Putamen (tissue), 1 donor: ENCODE measurements at regions not wholly inside any gene's neighbourhood (a gene's known extent, or its start where the extent isn't known, plus 50 kb on each side); places are given as distances from the start of the nearest gene placed in this dataset.
"Not testable (repeated sequence)": the region's sequence is repeated elsewhere in the genome, so short reads cannot be mapped to it uniquely, and the experiment has no call there.

Source experiments
- DNase-seq: peaks from one replicate; pipeline ENCODE4 v3.0.0-alpha.2; 2016; ENCODE audit warnings: low spot score

GRCh38 chr11:67873223-67873622, 130.7 kb downstream of the UNC93B1 start:
- not testable (repeated sequence) for DNase-seq

DNA sequence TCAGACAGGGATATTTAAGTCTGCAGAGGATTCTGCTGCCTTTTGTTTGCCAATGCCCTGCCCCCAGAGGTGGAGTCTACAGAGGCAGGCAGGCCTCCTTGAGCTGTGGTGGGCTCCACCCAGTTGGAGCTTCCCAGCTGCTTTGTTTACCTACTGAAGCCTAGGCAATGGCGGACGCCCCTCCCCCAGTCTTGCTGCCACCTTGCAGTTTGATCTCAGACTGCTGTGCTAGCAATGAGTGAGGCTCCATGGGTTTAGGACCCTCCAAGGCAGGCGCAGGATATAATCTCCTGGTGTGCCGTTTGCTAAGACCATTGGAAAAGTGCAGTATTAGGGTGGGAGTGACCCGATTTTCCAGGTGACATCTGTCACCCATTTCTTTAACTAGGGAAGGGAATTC, 132.7 kb downstream of the UNC93B1 start:
- DNase-seq = not testable (repeated sequence)

DNA sequence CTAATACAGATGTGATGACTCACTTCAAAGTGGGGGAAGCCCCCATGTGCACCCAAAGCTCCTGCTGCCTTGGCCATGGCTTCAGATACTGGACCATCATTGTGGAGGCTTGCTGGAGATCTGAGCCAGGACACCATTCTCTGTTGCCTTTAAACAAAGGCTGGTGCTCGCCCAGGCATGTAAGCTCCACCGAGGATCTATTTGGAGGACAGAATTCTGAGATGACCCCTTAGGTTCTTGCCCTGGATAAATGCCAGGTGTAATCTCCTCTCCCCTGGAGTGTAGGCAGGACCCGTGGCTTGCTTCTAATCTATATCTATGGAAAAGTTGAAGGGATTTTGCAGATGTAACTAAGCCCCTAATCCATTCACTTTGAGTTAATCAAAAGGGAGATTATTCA, 141.0 kb downstream of the UNC93B1 start:
- DNase-seq = not testable (repeated sequence)

GRCh38 chr11:67859513-67860161, 144.3 kb downstream of the UNC93B1 start:
- DNase-seq = not testable (repeated sequence)

- not testable (repeated sequence) for DNase-seq
Observed at GRCh38 chr11:67850747-67851146, 153.2 kb downstream of the UNC93B1 start.

DNA sequence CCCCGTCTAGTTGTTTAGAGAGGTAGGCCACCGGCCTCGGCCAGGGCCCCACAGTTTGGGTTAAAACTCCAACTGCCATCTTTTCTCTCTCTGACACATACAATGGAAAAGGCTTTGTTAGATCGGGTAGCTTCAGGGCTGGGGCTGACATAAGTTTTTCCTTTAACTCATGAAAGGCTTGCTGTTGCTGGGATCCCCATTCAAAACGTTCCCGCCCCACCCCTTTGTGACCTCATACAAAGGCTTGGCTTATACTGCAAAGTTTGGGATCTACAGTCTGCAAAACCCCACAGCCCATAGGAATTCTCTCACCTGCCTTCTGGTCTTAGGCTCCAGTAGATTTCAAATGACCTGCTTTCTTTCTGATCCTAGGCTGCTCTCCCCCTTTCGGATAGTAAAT, 154.1 kb downstream of the UNC93B1 start:
- DNase-seq = not testable (repeated sequence)

GRCh38 chr11:67847896-67848875, 155.7 kb downstream of the UNC93B1 start:
- DNase-seq = not testable (repeated sequence)

DNA sequence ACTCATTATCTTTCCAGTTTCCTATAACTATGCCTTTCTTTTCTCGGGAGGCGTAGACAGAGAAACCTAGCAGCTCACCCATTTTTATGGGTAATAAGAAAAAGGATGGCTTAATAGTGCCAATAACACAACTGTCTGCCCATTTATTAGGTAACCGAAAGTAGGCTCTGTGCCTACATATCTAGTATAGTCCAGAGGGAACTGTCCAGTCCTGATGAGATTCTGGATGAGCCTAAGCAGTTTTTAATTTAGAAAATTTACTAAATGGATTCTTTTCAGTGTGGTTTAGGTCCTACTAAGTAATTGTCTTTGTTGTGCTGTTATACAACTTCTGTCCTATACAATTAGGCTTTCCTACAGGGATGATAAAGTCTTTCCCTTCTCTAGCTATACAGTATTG, 157.6 kb downstream of the UNC93B1 start:
- DNase-seq = not testable (repeated sequence)

- DNase-seq = not testable (repeated sequence)
Observed at GRCh38 chr11:67845296-67845695, 158.6 kb downstream of the UNC93B1 start.

DNA sequence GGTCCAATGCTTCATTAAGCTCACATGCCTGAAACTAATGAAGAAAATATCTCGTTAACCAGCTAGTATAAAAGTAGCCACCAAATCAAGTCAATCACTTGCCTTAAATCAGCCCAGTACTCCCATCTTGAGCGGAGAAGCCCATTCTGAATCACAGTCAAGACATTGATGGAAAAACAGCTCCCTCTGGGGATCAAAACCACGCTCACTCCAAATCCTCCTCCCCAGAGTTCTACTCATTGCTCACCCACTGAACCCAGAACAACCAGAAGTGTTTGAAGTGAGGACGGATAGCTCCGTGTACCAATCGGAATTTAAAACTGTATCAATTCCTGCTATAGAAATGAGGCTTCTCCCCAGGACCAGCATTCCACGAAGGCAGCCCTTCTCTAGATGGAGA, 163.3 kb downstream of the UNC93B1 start:
- not testable (repeated sequence) for DNase-seq

GRCh38 chr11:67830152-67830551, 155.7 kb upstream of the ALDH3B2 start:
- DNase-seq = not testable (repeated sequence)

DNA sequence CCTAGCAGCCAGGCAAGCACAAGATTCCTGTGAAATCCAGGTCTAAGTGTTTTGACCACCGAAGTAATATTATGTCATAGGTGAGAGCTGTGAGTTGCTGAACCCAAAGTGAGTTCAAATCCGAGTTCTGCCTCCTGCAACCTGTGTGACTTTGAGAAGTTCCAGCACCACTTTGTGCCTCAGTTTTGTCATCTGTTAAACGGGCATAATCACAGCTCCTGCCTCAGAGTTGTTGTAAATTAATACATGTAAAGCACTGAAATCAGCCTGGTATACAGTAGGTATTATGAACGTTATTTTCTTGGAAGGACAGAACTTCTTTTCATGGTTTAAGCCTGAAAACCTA, 152.5 kb upstream of the ALDH3B2 start:
- DNase-seq = not testable (repeated sequence)

GRCh38 chr11:67826028-67826950, 151.9 kb upstream of the ALDH3B2 start:
- peak; percentile 31 for DNase-seq

DNA sequence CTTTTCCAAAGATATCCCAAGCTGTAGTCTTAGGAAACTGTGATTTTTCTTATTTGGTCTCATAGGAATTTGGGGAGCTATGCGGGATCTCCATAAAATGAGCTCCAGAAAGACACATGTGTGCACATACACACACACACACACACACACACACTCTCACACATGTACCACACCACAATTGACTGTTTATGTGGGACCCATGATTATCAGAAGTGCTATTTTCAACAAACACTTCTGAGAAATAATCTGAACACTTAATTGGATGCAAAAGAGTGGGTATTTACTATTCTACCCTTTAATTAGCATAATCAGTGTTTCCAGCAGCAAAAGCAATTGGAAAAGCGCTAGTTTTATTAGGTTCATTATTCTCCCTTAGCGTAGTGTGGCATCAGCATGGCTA, 150.4 kb upstream of the ALDH3B2 start:
- DNase-seq = not testable (repeated sequence)

DNA sequence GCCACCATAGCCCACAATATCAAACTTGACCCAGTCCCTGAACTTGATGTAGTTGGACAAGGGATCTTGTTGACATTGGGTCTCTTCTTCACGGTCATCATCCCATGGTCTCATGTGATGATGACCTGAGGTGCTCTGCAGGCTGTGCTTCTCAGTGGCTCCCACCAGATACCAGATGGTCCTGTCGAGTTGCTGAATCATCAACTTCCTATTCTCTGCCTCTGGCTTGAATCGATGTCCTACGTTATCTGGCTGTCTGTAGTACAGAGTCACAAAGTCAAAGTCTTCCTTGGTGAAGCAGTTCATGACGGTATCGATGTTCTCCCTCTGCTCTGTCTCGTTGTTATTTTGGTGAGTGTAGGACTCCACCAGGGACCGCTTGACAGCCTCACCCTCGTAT, 145.7 kb upstream of the ALDH3B2 start:
- no peak for DNase-seq

DNA sequence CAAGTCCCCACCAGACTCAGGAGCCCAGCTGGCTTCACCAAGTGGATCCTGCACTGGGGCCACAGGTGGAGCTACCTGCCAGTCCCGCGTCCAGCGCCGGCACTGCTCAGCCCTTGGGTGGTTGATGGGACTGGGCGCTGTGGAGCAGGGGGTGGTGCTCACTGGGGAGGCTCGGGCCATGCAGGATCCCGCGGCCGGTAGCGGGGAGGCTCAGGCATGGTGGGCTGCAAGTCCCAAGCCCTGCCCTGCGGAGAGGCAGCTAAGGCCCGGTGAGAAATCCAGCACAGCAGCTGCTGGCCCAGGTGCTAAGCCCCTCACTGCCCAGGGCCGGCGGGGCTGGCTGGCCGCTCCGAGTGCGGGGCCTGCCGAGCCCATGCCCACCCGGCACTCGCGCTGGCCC, 143.1 kb upstream of the ALDH3B2 start:
- not testable (repeated sequence) for DNase-seq

GRCh38 chr11:67809301-67809700, 134.9 kb upstream of the ALDH3B2 start:
- DNase-seq = not testable (repeated sequence)

GRCh38 chr11:67807896-67808295, 133.5 kb upstream of the ALDH3B2 start:
- DNase-seq = not testable (repeated sequence)

- not testable (repeated sequence) for DNase-seq
Observed at GRCh38 chr11:67806728-67807235, 132.4 kb upstream of the ALDH3B2 start.

- DNase-seq = not testable (repeated sequence)
Observed at GRCh38 chr11:67806183-67806582, 131.8 kb upstream of the ALDH3B2 start.

DNA sequence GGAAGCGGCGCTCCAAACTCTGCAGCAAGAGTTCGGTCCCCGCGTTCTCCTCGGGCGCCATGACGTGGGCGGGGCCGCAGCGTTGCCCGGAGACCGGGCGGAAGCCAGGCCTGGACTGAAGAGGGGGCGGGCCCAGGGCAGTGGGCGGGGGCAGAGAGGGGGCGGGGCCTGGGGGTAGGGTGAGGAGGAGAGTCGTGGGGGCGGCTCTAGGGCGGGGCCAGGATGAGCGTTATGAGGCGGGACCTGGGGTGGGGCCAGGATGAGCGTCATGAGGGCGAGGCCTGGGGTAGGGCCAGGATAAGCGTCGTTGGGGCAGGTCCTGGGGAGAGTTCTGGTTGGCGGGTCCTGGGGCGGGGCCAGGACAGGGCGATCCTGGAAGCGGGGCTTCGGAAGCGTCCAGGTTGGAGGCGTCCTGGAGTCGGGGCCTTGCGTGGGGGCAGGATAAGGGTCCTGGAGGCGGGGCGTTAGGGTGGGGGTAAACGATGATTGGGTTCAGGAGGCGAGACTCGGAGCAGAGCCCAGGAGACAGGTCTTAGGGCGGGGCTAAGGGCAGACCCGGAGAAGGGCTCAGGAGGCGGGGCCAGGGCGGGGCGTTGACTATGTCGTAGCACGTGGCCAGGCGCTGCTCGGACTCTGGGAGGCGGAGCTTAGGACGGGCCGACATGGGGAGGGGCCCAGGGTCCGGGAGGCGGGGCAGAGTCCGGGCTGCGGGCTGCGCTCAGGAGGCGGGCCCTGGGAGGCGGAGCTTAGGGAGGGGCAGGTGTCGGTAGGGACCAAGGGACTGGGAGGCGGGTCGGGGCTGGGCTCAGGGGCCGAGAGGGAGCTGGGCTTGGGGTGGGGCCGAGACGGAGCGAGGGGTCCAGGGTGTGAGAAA, 131.1 kb upstream of the ALDH3B2 start:
- DNase-seq = peak; percentile 96
